ENCODE measurements at regions not wholly inside any gene's neighbourhood (a gene's known extent, or its start where the extent isn't known, plus 50 kb on each side); places are given as distances from the start of the nearest gene placed in this dataset.

- Mint-ChIP-seq H3K36me3 (ENCODE audit: insufficient read depth, unreplicated experiment) (no peaks in the 10 kb centered on the region), H3K4me1 (ENCODE audit: insufficient read depth, unreplicated experiment) (no peaks in the 10 kb centered on the region), H3K27me3 (ENCODE audit: insufficient read depth, unreplicated experiment) (no peaks in the 10 kb centered on the region), H3K9me3 (ENCODE audit: unreplicated experiment) (no peaks in the 10 kb centered on the region), H3K27ac (ENCODE audit: low read depth, unreplicated experiment) (no peak overlapping the region), H3K4me3 (ENCODE audit: unreplicated experiment) (no peak overlapping the region)
- no peak for DNase-seq (ENCODE audit: unreplicated experiment)
- ChIA-PET POLR2A (interaction anchor here (0.6 to 1.7 kb wide), 3 partner anchors 10 to 1711 kb away, joined by 3 to 4 read pairs (median 4); no protein-coding TSS in a partner anchor), CTCF (no interaction called here)
- intact Hi-C loops (cut with micrococcal nuclease): no loop called here
- TF ChIP-seq CTCF (IDR thresholded peaks at IDR 0.05; ENCODE audit: unreplicated experiment): no peak
- BruUV-seq (replicated peaks): no TSS peak
Observed at GRCh38 chr2:62334440-62335058, 138.6 kb downstream of the B3GNT2 start.

- POLR2A ChIA-PET: interaction anchor here (0.6 to 1.7 kb wide), 4 partner anchors 11 to 1711 kb away, joined by 3 to 6 read pairs (median 4); no protein-coding TSS in a partner anchor
- no TSS peak for BruUV-seq (replicated peaks)
Observed at GRCh38 chr2:62334009-62334408, 138.1 kb downstream of the B3GNT2 start.

GRCh38 chr2:62330959-62331358 lies 135.0 kb downstream of the B3GNT2 start:
- no peak for DNase-seq (ENCODE audit: unreplicated experiment)
- Mint-ChIP-seq H3K9me3 (ENCODE audit: unreplicated experiment) (no peaks in the 10 kb centered on the region), H3K27ac (ENCODE audit: low read depth, unreplicated experiment) (no peak overlapping the region), H3K36me3 (ENCODE audit: insufficient read depth, unreplicated experiment) (no peaks in the 10 kb centered on the region), H3K27me3 (ENCODE audit: insufficient read depth, unreplicated experiment) (no peaks in the 10 kb centered on the region), H3K4me1 (ENCODE audit: insufficient read depth, unreplicated experiment) (no peaks in the 10 kb centered on the region), H3K4me3 (ENCODE audit: unreplicated experiment) (no peak overlapping the region)
- TF ChIP-seq CTCF (IDR thresholded peaks at IDR 0.05; ENCODE audit: unreplicated experiment): no peak
- CTCF ChIA-PET: interaction anchor here (1.0 kb wide), 1 partner anchor 71 kb away, joined by 6 read pairs; no protein-coding TSS in a partner anchor
- intact Hi-C loops (cut with micrococcal nuclease): no loop called here
- POLR2A ChIA-PET: no interaction called here
- BruUV-seq (replicated peaks): no TSS peak

More at GRCh38 chr2:62334009-62334408, 138.1 kb downstream of the B3GNT2 start:
- Mint-ChIP-seq H3K4me1 (ENCODE audit: insufficient read depth, unreplicated experiment) (no peaks in the 10 kb centered on the region), H3K9me3 (ENCODE audit: unreplicated experiment) (no peaks in the 10 kb centered on the region), H3K36me3 (ENCODE audit: insufficient read depth, unreplicated experiment) (no peaks in the 10 kb centered on the region), H3K4me3 (ENCODE audit: unreplicated experiment) (no peak overlapping the region), H3K27ac (ENCODE audit: low read depth, unreplicated experiment) (no peak overlapping the region), H3K27me3 (ENCODE audit: insufficient read depth, unreplicated experiment) (no peaks in the 10 kb centered on the region)
- CTCF ChIA-PET: interaction anchor here (0.6 to 0.8 kb wide), 2 partner anchors 77 to 728 kb away, joined by 3 read pairs; no protein-coding TSS in a partner anchor
- DNase-seq (ENCODE audit: unreplicated experiment): no peak
- TF ChIP-seq CTCF (IDR thresholded peaks at IDR 0.05; ENCODE audit: unreplicated experiment): no peak
- intact Hi-C loops (cut with micrococcal nuclease): no loop called here

- ChIA-PET POLR2A (no interaction called here), CTCF (interaction anchor here (0.6 to 0.9 kb wide), 2 partner anchors 41 to 169 kb away, joined by 3 read pairs; no protein-coding TSS in a partner anchor)
- no TSS peak for BruUV-seq (replicated peaks)
- intact Hi-C loops (cut with micrococcal nuclease): no loop called here
- no peak for DNase-seq (ENCODE audit: unreplicated experiment)
- H3K4me3 Mint-ChIP-seq (ENCODE audit: unreplicated experiment): no peak overlapping the region
- H3K9me3 Mint-ChIP-seq (ENCODE audit: unreplicated experiment): no peaks in the 10 kb centered on the region
- H3K36me3 Mint-ChIP-seq (ENCODE audit: insufficient read depth, unreplicated experiment): no peaks in the 10 kb centered on the region
- H3K27ac Mint-ChIP-seq (ENCODE audit: low read depth, unreplicated experiment): no peak overlapping the region
- no peaks in the 10 kb centered on the region for H3K27me3 Mint-ChIP-seq (ENCODE audit: insufficient read depth, unreplicated experiment)
- H3K4me1 Mint-ChIP-seq (ENCODE audit: insufficient read depth, unreplicated experiment): no peaks in the 10 kb centered on the region
- TF ChIP-seq CTCF (IDR thresholded peaks at IDR 0.05; ENCODE audit: unreplicated experiment): no peak
Observed at GRCh38 chr2:62329797-62330196, 133.9 kb downstream of the B3GNT2 start.

Measured in MCF 10A (cell line).